ENCODE measurements at regions not wholly inside any gene's neighbourhood (a gene's known extent, or its start where the extent isn't known, plus 50 kb on each side); places are given as distances from the start of the nearest gene placed in this dataset.

DNA sequence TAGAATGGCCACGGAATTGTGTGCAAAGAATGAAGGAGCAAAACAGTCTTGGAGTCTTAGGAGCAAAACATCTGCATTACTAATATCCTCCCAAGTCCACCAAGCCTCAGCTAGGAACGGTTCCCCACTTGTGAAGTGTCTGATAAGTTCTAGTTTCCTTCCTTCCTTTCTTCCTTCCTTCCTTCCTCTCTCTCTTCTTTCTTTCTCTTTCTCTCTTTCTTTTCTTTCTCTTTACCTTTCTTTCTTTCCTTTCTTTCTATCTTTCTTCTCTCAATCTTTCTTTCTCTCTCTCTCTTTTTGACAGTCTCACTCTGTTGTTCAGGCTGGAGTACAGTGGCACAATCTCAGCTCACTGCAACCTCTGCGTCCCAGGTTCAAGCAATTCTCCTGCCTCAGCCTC, 160.8 kb downstream of the FOXL1 start:
- 66 to 72% (median 69%) methylated on average over 3 of the region's 3 CpGs for WGBS, 4 donors
- DNase-seq (no peak), ATAC-seq (no peak)
- intact Hi-C loops (cut with DNase I): no loop called here
- H3K4me3 ChIP-seq: no peak overlapping the region
- no peaks in the 10 kb centered on the region for H3K9me3 ChIP-seq
- no peak overlapping the region for H3K27ac ChIP-seq
- peaks cover 0 to 14% (median 2%) of the 10 kb centered on the region in 12 donors for H3K4me1 ChIP-seq
- peaks cover 0 to 11% (median 0%) of the 10 kb centered on the region in 9 donors for H3K27me3 ChIP-seq
- TF ChIP-seq CTCF (IDR thresholded peaks at IDR 0.05) (no peak), POLR2A (IDR thresholded peaks at IDR 0.05) (no peak)
- H3K36me3 ChIP-seq: no peaks in the 10 kb centered on the region

DNA sequence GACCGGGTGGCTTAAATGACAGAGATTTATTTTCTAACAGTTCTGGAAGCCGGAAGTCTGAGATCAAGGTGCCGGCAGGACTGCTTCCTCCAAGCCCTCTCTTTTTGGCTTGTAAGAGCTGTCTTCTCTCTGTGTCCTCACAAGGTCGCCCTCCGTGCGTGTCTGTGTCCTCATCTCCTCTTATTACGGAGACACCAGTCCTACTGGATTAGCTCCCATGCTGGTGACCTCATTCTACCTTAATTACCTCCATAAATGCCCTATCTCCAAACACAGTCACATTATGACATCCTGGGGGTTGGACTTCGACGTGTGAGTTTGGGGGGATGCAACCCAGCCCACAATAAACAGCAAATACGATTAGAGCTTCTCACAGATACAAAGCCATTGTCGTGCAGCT, 161.5 kb downstream of the FOXL1 start:
- ATAC-seq: no peak
- TF ChIP-seq CTCF (IDR thresholded peaks at IDR 0.05) (no peak), POLR2A (IDR thresholded peaks at IDR 0.05) (no peak)
- intact Hi-C loops (cut with DNase I): loop anchor here in 1 of 10 donors (5.0 kb wide), 1 partner anchor 163 kb away; the partner anchor contains the start of gene FOXL1
- Histone ChIP-seq H3K27ac (no peak overlapping the region), H3K4me1 (peaks cover 0 to 14% (median 2%) of the 10 kb centered on the region in 12 donors), H3K27me3 (peaks cover 0 to 11% (median 0%) of the 10 kb centered on the region in 9 donors), H3K4me3 (no peak overlapping the region), H3K9me3 (no peaks in the 10 kb centered on the region), H3K36me3 (no peaks in the 10 kb centered on the region)
- no peak for DNase-seq
- WGBS, 4 donors: 56 to 61% (median 56%) methylated on average over 11 of the region's 11 CpGs

DNA sequence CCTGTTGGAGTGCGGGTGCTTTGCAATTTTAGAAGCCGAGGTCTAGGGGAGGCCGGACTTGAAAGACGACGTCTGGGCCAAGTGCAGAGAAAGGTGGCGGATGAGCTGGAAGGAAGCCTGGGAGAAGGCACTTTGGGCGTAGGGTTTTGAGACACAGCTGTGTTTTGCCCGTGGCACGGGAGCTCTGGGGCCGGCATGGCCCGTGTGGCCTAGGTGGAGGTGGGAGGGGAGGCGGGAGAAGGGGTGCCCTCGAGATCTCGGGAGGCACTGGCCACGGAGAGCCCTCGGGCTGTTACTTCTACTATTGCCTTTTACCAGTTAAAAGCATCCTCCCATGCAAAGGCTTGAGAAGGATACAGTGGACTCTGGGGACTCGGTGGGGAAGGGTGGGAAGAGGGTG, 161.9 kb downstream of the FOXL1 start:
- Histone ChIP-seq H3K9me3 (no peaks in the 10 kb centered on the region), H3K4me1 (peaks cover 0 to 14% (median 2%) of the 10 kb centered on the region in 12 donors), H3K4me3 (no peak overlapping the region), H3K27ac (peak overlapping the region in 9 of 12 donors; percentile 61 to 96 (median 76)), H3K36me3 (no peaks in the 10 kb centered on the region), H3K27me3 (peaks cover 0 to 11% (median 0%) of the 10 kb centered on the region in 9 donors)
- TF ChIP-seq CTCF (IDR thresholded peaks at IDR 0.05) (no peak), POLR2A (IDR thresholded peaks at IDR 0.05) (no peak)
- intact Hi-C loops (cut with DNase I): loop anchor here in 1 of 10 donors (5.0 kb wide), 1 partner anchor 163 kb away; the partner anchor contains the start of gene FOXL1
- no peak for DNase-seq
- no peak for ATAC-seq
- WGBS, 4 donors: 75 to 87% (median 82%) methylated on average over 17 of the region's 17 CpGs

DNA sequence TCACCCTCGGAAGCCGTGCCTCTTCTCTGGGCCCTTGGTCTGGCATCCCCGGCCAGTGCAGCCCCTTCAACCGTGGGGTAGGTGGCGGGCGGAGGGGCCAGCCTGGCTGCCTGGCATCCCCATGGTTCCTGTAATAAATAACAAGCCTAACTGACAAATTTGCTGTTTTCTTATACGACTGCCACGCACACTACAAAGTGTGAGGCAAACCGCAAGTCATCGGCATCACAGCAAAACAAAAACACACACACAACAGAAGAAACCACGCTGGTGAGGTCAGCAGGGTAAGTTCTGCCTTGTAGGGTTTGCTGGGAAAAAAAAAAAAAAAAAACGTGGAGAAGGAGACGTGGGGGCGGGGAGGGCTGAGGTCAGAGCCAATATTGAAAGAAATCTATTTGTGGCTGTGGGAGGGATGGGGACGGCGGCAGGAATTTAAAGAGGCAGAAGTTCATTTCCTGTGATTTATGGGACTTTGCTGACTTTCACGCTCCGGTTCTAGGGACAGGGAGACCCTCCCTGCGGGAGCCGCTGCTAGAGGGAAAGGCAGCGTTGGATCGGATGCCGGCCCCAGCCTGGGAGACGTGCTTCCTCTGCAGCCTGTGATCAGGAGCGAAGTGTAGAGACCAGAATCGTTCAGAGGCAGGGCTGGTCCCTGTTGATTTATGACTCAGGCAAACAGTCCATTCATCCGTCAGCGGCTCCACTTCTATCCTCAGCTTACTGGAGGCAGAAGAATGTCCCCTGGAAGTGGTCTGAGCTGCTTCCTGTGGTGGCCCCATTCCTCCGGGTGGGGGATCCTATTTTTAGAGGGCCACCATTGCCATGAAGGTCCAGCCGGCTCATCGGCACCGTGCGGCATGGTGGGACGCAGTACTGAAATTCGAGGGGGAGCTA, 162.8 kb downstream of the FOXL1 start:
- Histone ChIP-seq H3K9me3 (no peaks in the 10 kb centered on the region), H3K4me1 (peaks cover 0 to 14% (median 2%) of the 10 kb centered on the region in 12 donors), H3K4me3 (peak overlapping the region in 11 of 12 donors; percentile 8 to 62 (median 46)), H3K27me3 (peaks cover 0 to 8% (median 0%) of the 10 kb centered on the region in 9 donors), H3K36me3 (no peaks in the 10 kb centered on the region), H3K27ac (peak overlapping the region; percentile 0 to 96 (median 76))
- 19 to 27% (median 24%) methylated on average over 34 to 35 of the region's 35 CpGs for WGBS, 4 donors
- intact Hi-C loops (cut with DNase I): loop anchor here in 1 of 10 donors (5.0 kb wide), 1 partner anchor 164 kb away; the partner anchor contains the start of gene FOXL1
- DNase-seq (peak in 4 of 5 donors; percentile 75 to 80 (median 77)), ATAC-seq (peak; percentile 76 to 97 (median 94))
- TF ChIP-seq CTCF (IDR thresholded peaks at IDR 0.05) (no peak), POLR2A (IDR thresholded peaks at IDR 0.05) (no peak)

All from heart left ventricle (tissue), 16 donors.